Osteocyte (in vitro differentiated cells): ENCODE measurements at regions not wholly inside any gene's neighbourhood (a gene's known extent, or its start where the extent isn't known, plus 50 kb on each side); places are given as distances from the start of the nearest gene placed in this dataset.

Source experiments
- DNase-seq: peaks from one replicate; pipeline ENCODE4 v3.0.0; 2021; ENCODE audit warnings: mixed read lengths; ENCODE audit not compliant: unreplicated experiment; ENCODE audit errors: extremely low spot score
- H3K27ac Mint-ChIP-seq: one replicate; pipeline ENCODE4 v1.8.0; 2021; ENCODE audit warnings: mild to moderate bottlenecking, mixed read lengths; ENCODE audit not compliant: unreplicated experiment
- H3K27me3 Mint-ChIP-seq: one replicate; pipeline ENCODE4 v1.8.0; 2021; ENCODE audit warnings: mixed read lengths; ENCODE audit not compliant: unreplicated experiment
- H3K36me3 Mint-ChIP-seq: one replicate; pipeline ENCODE4 v1.8.0; 2021; ENCODE audit warnings: mixed read lengths; ENCODE audit not compliant: unreplicated experiment
- H3K4me1 Mint-ChIP-seq: one replicate; pipeline ENCODE4 v1.8.0; 2021; ENCODE audit warnings: mixed read lengths; ENCODE audit not compliant: unreplicated experiment
- H3K4me3 Mint-ChIP-seq: one replicate; pipeline ENCODE4 v1.8.0; 2021; ENCODE audit warnings: mild to moderate bottlenecking, moderate library complexity, mixed read lengths; ENCODE audit not compliant: unreplicated experiment
- H3K9me3 Mint-ChIP-seq: one replicate; pipeline ENCODE4 v1.8.0; 2021; ENCODE audit warnings: mixed read lengths; ENCODE audit not compliant: unreplicated experiment
- CTCF ChIP-seq: fragments of 200-600 bp; sonication (generic); IDR thresholded peaks from 2 replicates; pipeline ENCODE4 v1.5.0; 2021; ENCODE audit warnings: antibody characterized with exemption, mild to moderate bottlenecking, moderate library complexity

- peaks cover 14% of the 10 kb centered on the region for H3K9me3 Mint-ChIP-seq
- no peaks in the 10 kb centered on the region for H3K27me3 Mint-ChIP-seq
- H3K36me3 Mint-ChIP-seq: peaks cover under 1% of the 10 kb centered on the region
- H3K4me3 Mint-ChIP-seq: peak overlapping the region; percentile 24
- DNase-seq: no peak
- TF ChIP-seq CTCF: peak; percentile 79
- peaks cover 39% of the 10 kb centered on the region for H3K4me1 Mint-ChIP-seq
- peak overlapping the region; percentile 53 for H3K27ac Mint-ChIP-seq
Observed at GRCh38 chr3:106862067-106862466, 515.2 kb upstream of the CCDC54 start.

- DNase-seq: no peak
- peaks cover 3% of the 10 kb centered on the region for H3K9me3 Mint-ChIP-seq
- no peaks in the 10 kb centered on the region for H3K27me3 Mint-ChIP-seq
- no peak for TF ChIP-seq CTCF
- H3K36me3 Mint-ChIP-seq: no peaks in the 10 kb centered on the region
- H3K4me1 Mint-ChIP-seq: peaks cover 14% of the 10 kb centered on the region
- no peak overlapping the region for H3K4me3 Mint-ChIP-seq
- H3K27ac Mint-ChIP-seq: no peak overlapping the region
Observed at GRCh38 chr3:106877627-106878026, 499.6 kb upstream of the CCDC54 start.

- no peak for DNase-seq
- Mint-ChIP-seq H3K27me3 (no peaks in the 10 kb centered on the region), H3K4me3 (no peak overlapping the region), H3K27ac (no peak overlapping the region), H3K9me3 (peaks cover 5% of the 10 kb centered on the region), H3K36me3 (no peaks in the 10 kb centered on the region), H3K4me1 (peaks cover 14% of the 10 kb centered on the region)
- no peak for TF ChIP-seq CTCF
Observed at GRCh38 chr3:106880206-106880605, 497.0 kb upstream of the CCDC54 start.

GRCh38 chr3:106881186-106881585 is 496.1 kb upstream of the CCDC54 start:
- Mint-ChIP-seq H3K9me3 (peaks cover 9% of the 10 kb centered on the region), H3K36me3 (no peaks in the 10 kb centered on the region), H3K27me3 (no peaks in the 10 kb centered on the region), H3K27ac (no peak overlapping the region), H3K4me3 (no peak overlapping the region), H3K4me1 (peaks cover 14% of the 10 kb centered on the region)
- TF ChIP-seq CTCF: no peak
- no peak for DNase-seq

GRCh38 chr3:106882297-106882696 is 494.9 kb upstream of the CCDC54 start:
- TF ChIP-seq CTCF: no peak
- Mint-ChIP-seq H3K4me1 (peaks cover 10% of the 10 kb centered on the region), H3K36me3 (no peaks in the 10 kb centered on the region), H3K27ac (no peak overlapping the region), H3K4me3 (no peak overlapping the region), H3K27me3 (no peaks in the 10 kb centered on the region), H3K9me3 (peaks cover 9% of the 10 kb centered on the region)
- no peak for DNase-seq
